HuH-7.5 (cell line): ENCODE measurements at regions not wholly inside any gene's neighbourhood (a gene's known extent, or its start where the extent isn't known, plus 50 kb on each side); places are given as distances from the start of the nearest gene placed in this dataset.
"Not testable (repeated sequence)": the region's sequence is repeated elsewhere in the genome, so short reads cannot be mapped to it uniquely, and the experiment has no call there.

ENCODE experiments used
- DNase-seq: peaks from one replicate; pipeline ENCODE4 v3.0.0; 2011; ENCODE audit warnings: low spot score

GRCh38 chr18:65671621-65672415 is 79.0 kb upstream of the CDH7 start:
- no peak for DNase-seq

- not testable (repeated sequence) for DNase-seq
These were observed 80.7 kb upstream of the CDH7 start for GRCh38 chr18:65670145-65670544.

GRCh38 chr18:65661391-65661790 is 89.4 kb upstream of the CDH7 start:
- DNase-seq = no peak

GRCh38 chr18:65659912-65660311 is 90.9 kb upstream of the CDH7 start:
- DNase-seq = no peak

GRCh38 chr18:65659312-65659711 is 91.5 kb upstream of the CDH7 start:
- DNase-seq = no peak

- no peak for DNase-seq
These were observed 99.6 kb upstream of the CDH7 start for GRCh38 chr18:65651192-65651591.

- no peak for DNase-seq
These were observed 118.6 kb upstream of the CDH7 start for GRCh38 chr18:65632236-65632635.

GRCh38 chr18:65631766-65632165 is 119.0 kb upstream of the CDH7 start:
- no peak for DNase-seq

GRCh38 chr18:65628390-65628789 is 122.4 kb upstream of the CDH7 start:
- DNase-seq = no peak

- DNase-seq = no peak
These were observed 127.1 kb upstream of the CDH7 start for GRCh38 chr18:65623676-65624075.

GRCh38 chr18:65622436-65622835 is 128.4 kb upstream of the CDH7 start:
- no peak for DNase-seq

GRCh38 chr18:65620076-65620696 is 130.6 kb upstream of the CDH7 start:
- DNase-seq = no peak

GRCh38 chr18:65610939-65611338 is 139.9 kb upstream of the CDH7 start:
- DNase-seq = no peak

- DNase-seq = no peak
These were observed 142.3 kb upstream of the CDH7 start for GRCh38 chr18:65608471-65608870.

- DNase-seq = no peak
These were observed 143.7 kb upstream of the CDH7 start for GRCh38 chr18:65607161-65607560.

- no peak for DNase-seq
These were observed 144.2 kb upstream of the CDH7 start for GRCh38 chr18:65606551-65607130.

- not testable (repeated sequence) for DNase-seq
These were observed 145.5 kb upstream of the CDH7 start for GRCh38 chr18:65605352-65605751.

- no peak for DNase-seq
These were observed 149.0 kb upstream of the CDH7 start for GRCh38 chr18:65601775-65602174.

GRCh38 chr18:65592435-65592834 is 158.4 kb upstream of the CDH7 start:
- no peak for DNase-seq

GRCh38 chr18:65587491-65587890 is 163.3 kb upstream of the CDH7 start:
- no peak for DNase-seq

- not testable (repeated sequence) for DNase-seq
These were observed 168.7 kb upstream of the CDH7 start for GRCh38 chr18:65582094-65582493.

GRCh38 chr18:65568866-65569265 is 181.9 kb upstream of the CDH7 start:
- no peak for DNase-seq

- no peak for DNase-seq
These were observed 183.4 kb upstream of the CDH7 start for GRCh38 chr18:65567372-65567771.
